WERI-Rb-1 (cell line): ENCODE measurements at regions not wholly inside any gene's neighbourhood (a gene's known extent, or its start where the extent isn't known, plus 50 kb on each side); places are given as distances from the start of the nearest gene placed in this dataset.

Experiments used
- DNase-seq: peaks from one replicate; pipeline ENCODE4 v3.0.0-alpha.2; 2020
- H3K27ac ChIP-seq: fragments of 250-450 bp; sonication (Bioruptor Pico); 2 replicates; pipeline ENCODE4 v1.5.1; 2020; ENCODE audit warnings: mild to moderate bottlenecking, moderate library complexity
- H3K27me3 ChIP-seq: fragments of 250-450 bp; sonication (Bioruptor Pico); 2 replicates; pipeline ENCODE4 v1.5.1; 2021; ENCODE audit warnings: mild to moderate bottlenecking, low read depth, moderate library complexity; ENCODE audit not compliant: insufficient read depth, severe bottlenecking
- H3K36me3 ChIP-seq: fragments of 250-450 bp; sonication (Bioruptor Pico); 2 replicates; pipeline ENCODE4 v1.5.1; 2020; ENCODE audit warnings: mild to moderate bottlenecking, moderate library complexity
- H3K4me3 ChIP-seq: 2 replicates; pipeline ENCODE4 v1.5.1; 2011; ENCODE audit warnings: low read depth, mild to moderate bottlenecking, control low read depth, low read length
- H3K9me3 ChIP-seq: fragments of 250-450 bp; sonication (Bioruptor Pico); 2 replicates; pipeline ENCODE4 v1.5.1; 2021; ENCODE audit warnings: mild to moderate bottlenecking, moderate library complexity; ENCODE audit not compliant: severe bottlenecking
- TF ChIP-seq, protein P1 (sequence below): IDR thresholded peaks from 2 replicates; pipeline ENCODE4 v1.5.1; 2011; ENCODE audit warnings: low read depth, mild to moderate bottlenecking, control low read depth, inconsistent platforms, low read length

GRCh38 chr5:111863801-111864200 lies 106.8 kb upstream of the NREP start:
- Histone ChIP-seq H3K9me3 (no peaks in the 10 kb centered on the region), H3K27me3 (no peaks in the 10 kb centered on the region)

GRCh38 chr5:111859533-111860270 lies 102.7 kb upstream of the NREP start:
- TF ChIP-seq, protein P1, sequence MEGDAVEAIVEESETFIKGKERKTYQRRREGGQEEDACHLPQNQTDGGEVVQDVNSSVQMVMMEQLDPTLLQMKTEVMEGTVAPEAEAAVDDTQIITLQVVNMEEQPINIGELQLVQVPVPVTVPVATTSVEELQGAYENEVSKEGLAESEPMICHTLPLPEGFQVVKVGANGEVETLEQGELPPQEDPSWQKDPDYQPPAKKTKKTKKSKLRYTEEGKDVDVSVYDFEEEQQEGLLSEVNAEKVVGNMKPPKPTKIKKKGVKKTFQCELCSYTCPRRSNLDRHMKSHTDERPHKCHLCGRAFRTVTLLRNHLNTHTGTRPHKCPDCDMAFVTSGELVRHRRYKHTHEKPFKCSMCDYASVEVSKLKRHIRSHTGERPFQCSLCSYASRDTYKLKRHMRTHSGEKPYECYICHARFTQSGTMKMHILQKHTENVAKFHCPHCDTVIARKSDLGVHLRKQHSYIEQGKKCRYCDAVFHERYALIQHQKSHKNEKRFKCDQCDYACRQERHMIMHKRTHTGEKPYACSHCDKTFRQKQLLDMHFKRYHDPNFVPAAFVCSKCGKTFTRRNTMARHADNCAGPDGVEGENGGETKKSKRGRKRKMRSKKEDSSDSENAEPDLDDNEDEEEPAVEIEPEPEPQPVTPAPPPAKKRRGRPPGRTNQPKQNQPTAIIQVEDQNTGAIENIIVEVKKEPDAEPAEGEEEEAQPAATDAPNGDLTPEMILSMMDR = no peak
- no peaks in the 10 kb centered on the region for H3K27me3 ChIP-seq
- no peaks in the 10 kb centered on the region for H3K9me3 ChIP-seq
- H3K36me3 ChIP-seq = no peaks in the 10 kb centered on the region
- H3K27ac ChIP-seq = no peak overlapping the region
- DNase-seq = no peak
- no peak overlapping the region for H3K4me3 ChIP-seq

More at GRCh38 chr5:111863801-111864200, 106.8 kb upstream of the NREP start:
- TF ChIP-seq, protein P1 = no peak
- H3K36me3 ChIP-seq = no peaks in the 10 kb centered on the region
- DNase-seq = no peak
- no peak overlapping the region for H3K27ac ChIP-seq
- H3K4me3 ChIP-seq = no peak overlapping the region

DNA sequence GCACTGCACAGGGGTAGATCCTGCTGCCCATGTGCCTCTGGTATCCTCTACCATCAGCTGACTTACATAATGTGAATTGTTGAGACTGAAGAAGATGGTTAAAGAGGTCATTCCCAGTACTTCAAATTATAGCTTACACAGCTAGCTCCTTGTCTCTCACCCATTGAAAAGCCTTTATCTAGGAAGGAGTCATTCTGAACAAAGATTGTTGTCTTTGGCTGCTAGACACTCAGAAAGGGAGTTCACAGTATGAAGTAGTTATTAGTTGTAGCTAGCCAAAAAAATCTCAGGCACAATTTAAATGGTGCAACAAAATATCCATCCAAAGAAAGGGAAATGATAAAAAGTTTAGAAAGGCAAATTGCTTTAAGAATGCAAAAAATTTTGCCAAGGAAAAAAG lies 102.0 kb upstream of the NREP start:
- no peaks in the 10 kb centered on the region for H3K36me3 ChIP-seq
- H3K27me3 ChIP-seq = no peaks in the 10 kb centered on the region
- H3K4me3 ChIP-seq = no peak overlapping the region
- TF ChIP-seq, protein P1 = no peak
- H3K27ac ChIP-seq = no peak overlapping the region
- no peaks in the 10 kb centered on the region for H3K9me3 ChIP-seq
- no peak for DNase-seq

- TF ChIP-seq, protein P1 = no peak
- DNase-seq = no peak
- H3K27me3 ChIP-seq = no peaks in the 10 kb centered on the region
- H3K9me3 ChIP-seq = no peaks in the 10 kb centered on the region
- no peak overlapping the region for H3K27ac ChIP-seq
- no peak overlapping the region for H3K4me3 ChIP-seq
- H3K36me3 ChIP-seq = no peaks in the 10 kb centered on the region
Observed at GRCh38 chr5:111857623-111858022, 100.6 kb upstream of the NREP start.

- TF ChIP-seq, protein P1 = no peak
- Histone ChIP-seq H3K27me3 (no peaks in the 10 kb centered on the region), H3K36me3 (no peaks in the 10 kb centered on the region), H3K9me3 (no peaks in the 10 kb centered on the region), H3K27ac (no peak overlapping the region), H3K4me3 (no peak overlapping the region)
- DNase-seq = no peak
Observed at GRCh38 chr5:111856876-111857466, 100.0 kb upstream of the NREP start.

GRCh38 chr5:111855356-111855755 lies 98.4 kb upstream of the NREP start:
- H3K4me3 ChIP-seq = no peak overlapping the region
- DNase-seq = no peak
- H3K27me3 ChIP-seq = no peaks in the 10 kb centered on the region
- TF ChIP-seq, protein P1 = no peak
- H3K27ac ChIP-seq = no peak overlapping the region
- no peaks in the 10 kb centered on the region for H3K9me3 ChIP-seq
- no peaks in the 10 kb centered on the region for H3K36me3 ChIP-seq
